BJ (cell line): ENCODE measurements at regions not wholly inside any gene's neighbourhood (a gene's known extent, or its start where the extent isn't known, plus 50 kb on each side); places are given as distances from the start of the nearest gene placed in this dataset.

Source experiments
- CTCF ChIA-PET: fragments of 350-600 bp; formaldehyde crosslinking; extraction: SDS; loops from one replicate; lab custom pipeline; 2021; ENCODE audit warnings: antibody characterized with exemption, inconsistent platforms; lab: Yijun Ruan, JAX
- POLR2A ChIA-PET: fragments of 300-600 bp; sonication (Branson Sonifier 250); formaldehyde crosslinking; extraction: SDS; loops from one replicate; lab custom pipeline; 2021; ENCODE audit warnings: antibody characterized with exemption; lab: Charles Lee
- DNase-seq: peaks from one replicate; pipeline ENCODE4 v3.0.0-alpha.2; 2011; ENCODE audit warnings: low read depth
- H3K27me3 ChIP-seq: 2 replicates; pipeline ENCODE4 v1.6.0; 2011; ENCODE audit warnings: low read length; ENCODE audit not compliant: control insufficient read depth, insufficient read depth
- H3K36me3 ChIP-seq: 2 replicates; pipeline ENCODE4 v1.5.1; 2011; ENCODE audit warnings: low read length; ENCODE audit not compliant: control insufficient read depth, insufficient read depth
- H3K4me3 ChIP-seq: 2 replicates; pipeline ENCODE4 v1.5.1; 2011; ENCODE audit warnings: low read depth, mild to moderate bottlenecking, control low read depth, low read length
- CTCF ChIP-seq: IDR thresholded peaks from 2 replicates; pipeline ENCODE4 v1.5.1; 2011; ENCODE audit warnings: low read depth, mild to moderate bottlenecking, control low read depth, inconsistent platforms, low read length, moderate library complexity; ENCODE audit not compliant: insufficient read depth

GRCh38 chr5:6814816-6815215 lies 101.6 kb downstream of the TENT4A start:
- TF ChIP-seq CTCF = no peak
- no peak overlapping the region for H3K4me3 ChIP-seq
- H3K27me3 ChIP-seq = peaks cover 2% of the 10 kb centered on the region; the same call in 1 of the 2 replicates
- CTCF ChIA-PET = interaction anchor here (0.9 kb wide), 1 partner anchor 9 kb away, joined by 3 read pairs; no protein-coding TSS in a partner anchor
- POLR2A ChIA-PET = no interaction called here
- no peak for DNase-seq
- no peaks in the 10 kb centered on the region for H3K36me3 ChIP-seq

GRCh38 chr5:6818594-6819511 lies 105.6 kb downstream of the TENT4A start:
- H3K4me3 ChIP-seq = no peak overlapping the region
- peaks cover 2% of the 10 kb centered on the region; the same call in 1 of the 2 replicates for H3K27me3 ChIP-seq
- ChIA-PET CTCF (interaction anchor here (0.6 to 1.4 kb wide), 4 partner anchors 10 to 831 kb away, joined by 3 to 7 read pairs (median 4); no protein-coding TSS in a partner anchor), POLR2A (no interaction called here)
- no peaks in the 10 kb centered on the region for H3K36me3 ChIP-seq
- TF ChIP-seq CTCF = no peak
- DNase-seq = no peak

- TF ChIP-seq CTCF = no peak
- DNase-seq = no peak
- ChIA-PET POLR2A (no interaction called here), CTCF (interaction anchor here (0.6 to 1.4 kb wide), 3 partner anchors 10 to 832 kb away, joined by 3 to 7 read pairs (median 4); no protein-coding TSS in a partner anchor)
- H3K4me3 ChIP-seq = no peak overlapping the region
- H3K27me3 ChIP-seq = peaks cover 2% of the 10 kb centered on the region; the same call in 1 of the 2 replicates
- no peaks in the 10 kb centered on the region for H3K36me3 ChIP-seq
Measured at GRCh38 chr5:6819521-6819920, 106.3 kb downstream of the TENT4A start.

GRCh38 chr5:6820851-6821479 lies 107.7 kb downstream of the TENT4A start:
- H3K27me3 ChIP-seq = peaks cover 2% of the 10 kb centered on the region; the same call in 1 of the 2 replicates
- DNase-seq = no peak
- TF ChIP-seq CTCF = peak; percentile 54
- ChIA-PET CTCF (interaction anchor here (0.7 to 1.6 kb wide), 3 partner anchors 8 to 55 kb away, joined by 4 read pairs; no protein-coding TSS in a partner anchor), POLR2A (no interaction called here)
- no peaks in the 10 kb centered on the region for H3K36me3 ChIP-seq
- no peak overlapping the region for H3K4me3 ChIP-seq

- H3K4me3 ChIP-seq = no peak overlapping the region
- no peaks in the 10 kb centered on the region for H3K36me3 ChIP-seq
- H3K27me3 ChIP-seq = peaks cover 2% of the 10 kb centered on the region; the same call in 1 of the 2 replicates
- ChIA-PET POLR2A (no interaction called here), CTCF (interaction anchor here (1.6 kb wide), 1 partner anchor 15 kb away, joined by 4 read pairs; no protein-coding TSS in a partner anchor)
- no peak for TF ChIP-seq CTCF
- no peak for DNase-seq
Measured at GRCh38 chr5:6822068-6822467, 108.8 kb downstream of the TENT4A start.
